Endothelial cell of umbilical vein (primary cell): ENCODE measurements at regions not wholly inside any gene's neighbourhood (a gene's known extent, or its start where the extent isn't known, plus 50 kb on each side); places are given as distances from the start of the nearest gene placed in this dataset.

ENCODE experiments used
- BruUV-seq: library from RNA; stranded (reverse); fragments of 400-500 nt; replicated peaks from 2 replicates; lab custom pipeline; 2021; lab: Mats Ljungman, UMichigan
- CTCF ChIA-PET: fragments of 300-600, 350-600 bp; sonication (Branson Sonifier 250); formaldehyde crosslinking; loops from one replicate; lab custom pipeline; 2021; ENCODE audit warnings: antibody characterized with exemption, inconsistent platforms; lab: Charles Lee
- POLR2A ChIA-PET: fragments of 300-600, 350-600 bp; sonication (Branson Sonifier 250); formaldehyde crosslinking; loops from one replicate; lab custom pipeline; 2021; ENCODE audit warnings: antibody characterized with exemption, inconsistent platforms; lab: Charles Lee
- DNase-seq: peaks from one replicate; pipeline ENCODE4 v3.0.0-alpha.2; 2011; ENCODE audit warnings: low read depth, low spot score
- FAIRE-seq: peaks from 2 replicates; lab custom pipeline; 2011; peaks lifted over from hg19 to GRCh38; lab: Jason Lieb, UNC
- H2AFZ ChIP-seq: 2 replicates; pipeline ENCODE4 v1.6.0; 2012; ENCODE audit warnings: low read depth, low read length, control low read depth, inconsistent platforms
- H3K27ac ChIP-seq: 2 replicates; pipeline ENCODE4 v1.5.1; 2011; ENCODE audit warnings: low read depth, mild to moderate bottlenecking, control low read depth, low read length, moderate library complexity; ENCODE audit not compliant: insufficient read depth
- H3K27me3 ChIP-seq, 2 experiments: 2 replicates each; pipeline versions ENCODE4 v1.6.0 to v1.6.1; 2011; ENCODE audit warnings: low read length in 2 of 2, mixed read lengths in 1 of 2; ENCODE audit not compliant: control insufficient read depth in 2 of 2, insufficient read depth in 2 of 2
- H3K36me3 ChIP-seq, 2 experiments: 2 replicates in 1 of 2; 3 replicates in 1 of 2; pipeline ENCODE4 v1.5.1; 2011; ENCODE audit warnings: low read length in 2 of 2, mild to moderate bottlenecking in 1 of 2, moderate library complexity in 1 of 2; ENCODE audit not compliant: control insufficient read depth in 2 of 2, insufficient read depth in 2 of 2; ENCODE audit errors: extremely low read depth in 1 of 2
- H3K4me1 ChIP-seq: 3 replicates; pipeline ENCODE4 v1.5.1; 2011; ENCODE audit warnings: mild to moderate bottlenecking, low read length; ENCODE audit not compliant: control insufficient read depth, insufficient read depth; ENCODE audit errors: extremely low read depth
- H3K4me2 ChIP-seq: 2 replicates; pipeline ENCODE4 v1.6.1; 2011; ENCODE audit warnings: low read length, control low read depth, mixed read lengths; ENCODE audit not compliant: insufficient read depth
- H3K4me3 ChIP-seq, 3 experiments: fragments of 200-600 bp in 1 of 3; sonication (generic), shearing (Covaris generic) in 1 of 3; replicated peaks in 1 of 3; 2 replicates each; pipeline ENCODE4 v1.5.1; 2011 to 2016; ENCODE audit warnings: control low read depth in 3 of 3, low read length in 3 of 3, mild to moderate bottlenecking in 2 of 3, inconsistent platforms in 1 of 3, low read depth in 1 of 3, moderate library complexity in 1 of 3; ENCODE audit not compliant: insufficient read depth in 1 of 3
- H3K79me2 ChIP-seq: 2 replicates; pipeline ENCODE4 v1.6.0; 2012; ENCODE audit warnings: low read length, inconsistent platforms; ENCODE audit not compliant: control insufficient read depth, insufficient read depth
- H3K9ac ChIP-seq: replicated peaks from 2 replicates; pipeline ENCODE3; 2011; ENCODE audit warnings: low read length, control low read depth; ENCODE audit not compliant: insufficient read depth; ENCODE audit errors: extremely low read depth
- H3K9me1 ChIP-seq: replicated peaks from 3 replicates; pipeline ENCODE4 v1.6.0; 2011; ENCODE audit warnings: mild to moderate bottlenecking, low read length; ENCODE audit not compliant: control insufficient read depth, insufficient read depth; ENCODE audit errors: extremely low read depth
- H3K9me3 ChIP-seq: replicated peaks from 2 replicates; pipeline ENCODE4 v1.5.1; 2012; ENCODE audit warnings: low read length, inconsistent platforms; ENCODE audit not compliant: control insufficient read depth, insufficient read depth
- H4K20me1 ChIP-seq: replicated peaks from 2 replicates; pipeline ENCODE3; 2011; ENCODE audit warnings: mild to moderate bottlenecking, low read length; ENCODE audit not compliant: control insufficient read depth, insufficient read depth; ENCODE audit errors: extremely low read depth
- EZH2 ChIP-seq: IDR thresholded peaks from 2 replicates; pipeline ENCODE4 v1.6.1; 2012; ENCODE audit warnings: borderline replicate concordance, low read depth, mild to moderate bottlenecking, moderate library complexity, low read length, inconsistent platforms; ENCODE audit not compliant: severe bottlenecking
- FOS ChIP-seq: IDR thresholded peaks from 2 replicates; pipeline ENCODE4 v1.6.1; 2011; ENCODE audit warnings: mild to moderate bottlenecking, low read length, moderate library complexity, borderline replicate concordance; ENCODE audit not compliant: insufficient read depth
- GATA2 ChIP-seq: IDR thresholded peaks from 2 replicates; pipeline ENCODE4 v1.7.0; 2011; ENCODE audit warnings: low read depth, mild to moderate bottlenecking, moderate library complexity, mixed read lengths, low read length; ENCODE audit not compliant: insufficient read length, insufficient read depth
- JUN ChIP-seq: IDR thresholded peaks from 2 replicates; pipeline ENCODE4 v1.6.1; 2011; ENCODE audit warnings: borderline replicate concordance, low read depth; ENCODE audit not compliant: insufficient read length, insufficient read depth
- MYC ChIP-seq: IDR thresholded peaks from one replicate; pipeline ENCODE4 v1.6.1; 2011; ENCODE audit warnings: mild to moderate bottlenecking, low read depth, low read length
- POLR2A ChIP-seq: IDR thresholded peaks from 2 replicates; pipeline ENCODE4 v1.6.1; 2012; ENCODE audit warnings: low read depth, mild to moderate bottlenecking, control low read depth, low read length
- POLR2AphosphoS5 ChIP-seq: IDR thresholded peaks from 2 replicates; pipeline ENCODE4 v1.6.1; 2012; ENCODE audit warnings: low read depth, mild to moderate bottlenecking, control low read depth, low read length, moderate library complexity; ENCODE audit not compliant: insufficient read depth
- dilution Hi-C: fragments of 300-500 bp; cut with MboI; formaldehyde crosslinking; loops from one replicate; pipeline ENCODE4 v1.15.0; 2019; ENCODE audit warnings: low sequenced_read_pairs; ENCODE audit not compliant: extremely low pct_ligation_motif_present
- intact Hi-C: fragments of 100-400 bp; cut with micrococcal nuclease; formaldehyde crosslinking; loops from one replicate; pipeline ENCODE4 v1.10.0; 2022
- TF ChIP-seq, protein P1 (sequence below): IDR thresholded peaks from 2 replicates; pipeline ENCODE4 v1.6.1; 2011; ENCODE audit not compliant: insufficient read depth, insufficient read length
- TF ChIP-seq, protein P2 (sequence below), 2 donors: IDR thresholded peaks; 1 replicate in 1 of 2; 2 replicates in 1 of 2; pipeline ENCODE4 v1.5.1; 2011; ENCODE audit warnings: low read length in 2 of 2, mild to moderate bottlenecking in 2 of 2, moderate library complexity in 2 of 2, control low read depth in 1 of 2, inconsistent platforms in 1 of 2, low read depth in 1 of 2; ENCODE audit not compliant: insufficient read depth in 1 of 2; ENCODE audit errors: extremely low read depth in 1 of 2

DNA sequence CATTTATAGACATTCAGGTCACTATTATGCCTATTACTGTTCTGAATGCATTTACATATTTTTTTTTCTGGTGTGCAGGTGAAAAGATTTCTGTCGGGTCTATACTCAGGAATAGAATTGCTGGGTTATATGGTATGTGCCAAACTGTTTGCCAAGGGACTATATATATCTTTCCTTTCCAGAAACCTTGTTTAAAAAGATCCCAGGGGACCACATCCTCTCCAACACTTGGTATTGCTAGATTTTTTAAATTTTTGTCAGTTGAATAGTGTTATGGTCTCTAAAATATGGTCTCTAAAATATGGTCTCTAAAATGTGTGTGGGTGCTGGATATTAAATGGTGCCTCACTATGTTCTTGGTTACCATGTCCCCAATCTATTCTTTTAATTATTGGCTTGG is 131.3 kb downstream of the INSIG2 start:
- Histone ChIP-seq H3K4me3 (no peak overlapping the region), H3K36me3 (no peaks in the 10 kb centered on the region), H3K4me1 (peaks cover 6% of the 10 kb centered on the region), H3K27me3 (peaks cover 27 to 44% of the 10 kb centered on the region in 2 experiments), H3K9ac (no peak overlapping the region), H4K20me1 (peaks cover 2% of the 10 kb centered on the region), H3K9me1 (no peaks in the 10 kb centered on the region), H3K4me2 (no peak overlapping the region), H3K9me3 (no peaks in the 10 kb centered on the region), H3K27ac (no peak overlapping the region), H3K79me2 (no peaks in the 10 kb centered on the region), H2AFZ (no peak overlapping the region)
- DNase-seq (no peak), FAIRE-seq (no peak)
- ChIA-PET POLR2A (no interaction called here), CTCF (interaction anchor here (3.8 to 5.0 kb wide), 2 partner anchors 172 to 636 kb away, joined by 13 to 28 read pairs; no protein-coding TSS in a partner anchor)
- intact Hi-C loops: no loop called here
- TF ChIP-seq EZH2 (no peak), MYC (no peak), FOS (no peak), POLR2A (no peak), GATA2 (no peak), JUN (no peak), POLR2AphosphoS5 (no peak)
- TF ChIP-seq, protein P1, sequence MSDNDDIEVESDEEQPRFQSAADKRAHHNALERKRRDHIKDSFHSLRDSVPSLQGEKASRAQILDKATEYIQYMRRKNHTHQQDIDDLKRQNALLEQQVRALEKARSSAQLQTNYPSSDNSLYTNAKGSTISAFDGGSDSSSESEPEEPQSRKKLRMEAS: no peak
- TF ChIP-seq, protein P2, sequence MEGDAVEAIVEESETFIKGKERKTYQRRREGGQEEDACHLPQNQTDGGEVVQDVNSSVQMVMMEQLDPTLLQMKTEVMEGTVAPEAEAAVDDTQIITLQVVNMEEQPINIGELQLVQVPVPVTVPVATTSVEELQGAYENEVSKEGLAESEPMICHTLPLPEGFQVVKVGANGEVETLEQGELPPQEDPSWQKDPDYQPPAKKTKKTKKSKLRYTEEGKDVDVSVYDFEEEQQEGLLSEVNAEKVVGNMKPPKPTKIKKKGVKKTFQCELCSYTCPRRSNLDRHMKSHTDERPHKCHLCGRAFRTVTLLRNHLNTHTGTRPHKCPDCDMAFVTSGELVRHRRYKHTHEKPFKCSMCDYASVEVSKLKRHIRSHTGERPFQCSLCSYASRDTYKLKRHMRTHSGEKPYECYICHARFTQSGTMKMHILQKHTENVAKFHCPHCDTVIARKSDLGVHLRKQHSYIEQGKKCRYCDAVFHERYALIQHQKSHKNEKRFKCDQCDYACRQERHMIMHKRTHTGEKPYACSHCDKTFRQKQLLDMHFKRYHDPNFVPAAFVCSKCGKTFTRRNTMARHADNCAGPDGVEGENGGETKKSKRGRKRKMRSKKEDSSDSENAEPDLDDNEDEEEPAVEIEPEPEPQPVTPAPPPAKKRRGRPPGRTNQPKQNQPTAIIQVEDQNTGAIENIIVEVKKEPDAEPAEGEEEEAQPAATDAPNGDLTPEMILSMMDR (IDR thresholded peaks at IDR 0.05; ENCODE audit: extremely low read depth in 1 of 2, insufficient read depth in 1 of 2, low read depth in 1 of 2, low read length in 2 of 2): no peak
- no TSS peak for BruUV-seq
- dilution Hi-C loops: no loop called here
